Endothelial cell of umbilical vein (primary cell): ENCODE measurements at regions not wholly inside any gene's neighbourhood (a gene's known extent, or its start where the extent isn't known, plus 50 kb on each side); places are given as distances from the start of the nearest gene placed in this dataset.
"Not testable (repeated sequence)": the region's sequence is repeated elsewhere in the genome, so short reads cannot be mapped to it uniquely, and the experiment has no call there.

ENCODE experiments used
- EZH2 ChIP-seq: IDR thresholded peaks from 2 replicates; pipeline ENCODE4 v1.6.1; 2012; ENCODE audit warnings: borderline replicate concordance, low read depth, mild to moderate bottlenecking, moderate library complexity, low read length, inconsistent platforms; ENCODE audit not compliant: severe bottlenecking
- FOS ChIP-seq: IDR thresholded peaks from 2 replicates; pipeline ENCODE4 v1.6.1; 2011; ENCODE audit warnings: mild to moderate bottlenecking, low read length, moderate library complexity, borderline replicate concordance; ENCODE audit not compliant: insufficient read depth
- POLR2A ChIP-seq: IDR thresholded peaks from 2 replicates; pipeline ENCODE4 v1.6.1; 2012; ENCODE audit warnings: low read depth, mild to moderate bottlenecking, control low read depth, low read length
- POLR2AphosphoS5 ChIP-seq: IDR thresholded peaks from 2 replicates; pipeline ENCODE4 v1.6.1; 2012; ENCODE audit warnings: low read depth, mild to moderate bottlenecking, control low read depth, low read length, moderate library complexity; ENCODE audit not compliant: insufficient read depth
- TF ChIP-seq, protein P1 (sequence below): IDR thresholded peaks from 2 replicates; pipeline ENCODE4 v1.6.1; 2011; ENCODE audit not compliant: insufficient read depth, insufficient read length
- TF ChIP-seq, protein P2 (sequence below), 2 donors: IDR thresholded peaks; 1 replicate in 1 of 2; 2 replicates in 1 of 2; pipeline ENCODE4 v1.5.1; 2011; ENCODE audit warnings: low read length in 2 of 2, mild to moderate bottlenecking in 2 of 2, moderate library complexity in 2 of 2, control low read depth in 1 of 2, inconsistent platforms in 1 of 2, low read depth in 1 of 2; ENCODE audit not compliant: insufficient read depth in 1 of 2; ENCODE audit errors: extremely low read depth in 1 of 2

GRCh38 chr22:22369219-22369963 lies 124.8 kb downstream of the VPREB1 start:
- not testable (repeated sequence) for TF ChIP-seq POLR2AphosphoS5, POLR2A, EZH2, FOS
- TF ChIP-seq, protein P1, sequence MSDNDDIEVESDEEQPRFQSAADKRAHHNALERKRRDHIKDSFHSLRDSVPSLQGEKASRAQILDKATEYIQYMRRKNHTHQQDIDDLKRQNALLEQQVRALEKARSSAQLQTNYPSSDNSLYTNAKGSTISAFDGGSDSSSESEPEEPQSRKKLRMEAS = not testable (repeated sequence)
- TF ChIP-seq, protein P2, sequence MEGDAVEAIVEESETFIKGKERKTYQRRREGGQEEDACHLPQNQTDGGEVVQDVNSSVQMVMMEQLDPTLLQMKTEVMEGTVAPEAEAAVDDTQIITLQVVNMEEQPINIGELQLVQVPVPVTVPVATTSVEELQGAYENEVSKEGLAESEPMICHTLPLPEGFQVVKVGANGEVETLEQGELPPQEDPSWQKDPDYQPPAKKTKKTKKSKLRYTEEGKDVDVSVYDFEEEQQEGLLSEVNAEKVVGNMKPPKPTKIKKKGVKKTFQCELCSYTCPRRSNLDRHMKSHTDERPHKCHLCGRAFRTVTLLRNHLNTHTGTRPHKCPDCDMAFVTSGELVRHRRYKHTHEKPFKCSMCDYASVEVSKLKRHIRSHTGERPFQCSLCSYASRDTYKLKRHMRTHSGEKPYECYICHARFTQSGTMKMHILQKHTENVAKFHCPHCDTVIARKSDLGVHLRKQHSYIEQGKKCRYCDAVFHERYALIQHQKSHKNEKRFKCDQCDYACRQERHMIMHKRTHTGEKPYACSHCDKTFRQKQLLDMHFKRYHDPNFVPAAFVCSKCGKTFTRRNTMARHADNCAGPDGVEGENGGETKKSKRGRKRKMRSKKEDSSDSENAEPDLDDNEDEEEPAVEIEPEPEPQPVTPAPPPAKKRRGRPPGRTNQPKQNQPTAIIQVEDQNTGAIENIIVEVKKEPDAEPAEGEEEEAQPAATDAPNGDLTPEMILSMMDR (IDR thresholded peaks at IDR 0.05; ENCODE audit: extremely low read depth in 1 of 2, insufficient read depth in 1 of 2, low read depth in 1 of 2, low read length in 2 of 2) = not testable (repeated sequence)
